ENCODE measurements at regions not wholly inside any gene's neighbourhood (a gene's known extent, or its start where the extent isn't known, plus 50 kb on each side); places are given as distances from the start of the nearest gene placed in this dataset.

DNA sequence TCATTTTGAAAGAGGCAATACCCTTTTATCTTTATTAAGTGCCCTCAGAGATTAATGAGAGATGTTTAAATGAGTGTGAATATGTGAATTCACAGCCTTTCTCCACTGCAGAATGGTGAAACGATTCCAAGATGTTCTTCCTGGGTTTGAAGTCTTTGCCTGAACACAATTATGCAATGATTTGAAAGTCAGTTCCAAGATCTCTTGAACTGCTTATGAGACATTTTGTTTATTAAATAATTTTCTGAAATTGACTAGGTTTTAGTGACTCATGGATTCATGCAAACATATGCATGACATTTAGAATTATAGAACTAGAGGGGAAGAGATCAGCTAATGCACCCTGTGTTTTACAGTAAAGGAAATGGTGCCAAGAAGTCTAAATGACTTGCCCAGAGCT is 118.1 kb upstream of the SLC38A2 start:
- Mint-ChIP-seq H3K27ac (no peak overlapping the region), H3K36me3 (ENCODE audit: low read depth) (no peaks in the 10 kb centered on the region), H3K4me3 (no peak overlapping the region), H3K27me3 (ENCODE audit: insufficient read depth) (no peaks in the 10 kb centered on the region), H3K4me1 (peaks cover 24% of the 10 kb centered on the region), H3K9me3 (no peaks in the 10 kb centered on the region)
- Histone ChIP-seq H3K36me3 (ENCODE audit: control insufficient read depth, insufficient read depth, low read length) (no peaks in the 10 kb centered on the region), H3K27ac (ENCODE audit: low read depth, low read length) (no peak overlapping the region), H3K9ac (ENCODE audit: extremely low read depth, low read length, poor library complexity, severe bottlenecking) (no peak overlapping the region), H3K27me3 (ENCODE audit: control insufficient read depth, insufficient read depth, low read length, poor library complexity, severe bottlenecking) (no peaks in the 10 kb centered on the region), H3K4me3 (ENCODE audit: low read length) (no peak overlapping the region), H3K4me1 (ENCODE audit: control insufficient read depth, insufficient read depth, low read length) (peaks cover 10% of the 10 kb centered on the region), H3K9me3 (ENCODE audit: control insufficient read depth, low read length) (no peaks in the 10 kb centered on the region)
- 88 to 100% methylated on average over 1 of the region's 1 CpG for WGBS, 2 experiments (ENCODE audit: insufficient coverage in 1 of 2, insufficient read length in 1 of 2)
- TF ChIP-seq, protein P1, sequence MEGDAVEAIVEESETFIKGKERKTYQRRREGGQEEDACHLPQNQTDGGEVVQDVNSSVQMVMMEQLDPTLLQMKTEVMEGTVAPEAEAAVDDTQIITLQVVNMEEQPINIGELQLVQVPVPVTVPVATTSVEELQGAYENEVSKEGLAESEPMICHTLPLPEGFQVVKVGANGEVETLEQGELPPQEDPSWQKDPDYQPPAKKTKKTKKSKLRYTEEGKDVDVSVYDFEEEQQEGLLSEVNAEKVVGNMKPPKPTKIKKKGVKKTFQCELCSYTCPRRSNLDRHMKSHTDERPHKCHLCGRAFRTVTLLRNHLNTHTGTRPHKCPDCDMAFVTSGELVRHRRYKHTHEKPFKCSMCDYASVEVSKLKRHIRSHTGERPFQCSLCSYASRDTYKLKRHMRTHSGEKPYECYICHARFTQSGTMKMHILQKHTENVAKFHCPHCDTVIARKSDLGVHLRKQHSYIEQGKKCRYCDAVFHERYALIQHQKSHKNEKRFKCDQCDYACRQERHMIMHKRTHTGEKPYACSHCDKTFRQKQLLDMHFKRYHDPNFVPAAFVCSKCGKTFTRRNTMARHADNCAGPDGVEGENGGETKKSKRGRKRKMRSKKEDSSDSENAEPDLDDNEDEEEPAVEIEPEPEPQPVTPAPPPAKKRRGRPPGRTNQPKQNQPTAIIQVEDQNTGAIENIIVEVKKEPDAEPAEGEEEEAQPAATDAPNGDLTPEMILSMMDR (conservative IDR thresholded peaks at IDR 0.05), result no peak
- no peak for DNase-seq

DNA sequence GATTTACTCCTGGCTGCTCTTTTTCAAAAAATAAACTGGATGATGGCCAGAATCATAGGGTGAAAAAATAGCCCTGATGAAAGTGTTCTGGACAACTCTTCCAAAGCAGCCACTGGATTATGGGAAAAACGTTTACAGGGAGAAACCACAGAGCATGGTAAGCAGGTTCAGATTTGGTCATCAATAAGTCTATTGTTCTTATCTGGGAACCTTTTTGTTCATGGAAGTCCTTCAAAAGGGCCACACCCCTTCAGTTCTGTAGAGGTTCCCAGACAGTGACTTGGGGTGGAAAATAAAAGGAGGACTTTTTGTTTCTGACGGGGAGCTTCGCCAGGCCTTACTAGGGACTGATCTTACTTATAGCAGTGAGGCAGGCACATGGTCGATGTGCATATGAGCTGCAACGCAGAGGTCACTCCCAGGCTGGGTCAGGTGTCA is 117.4 kb upstream of the SLC38A2 start:
- Mint-ChIP-seq H3K9me3 (no peaks in the 10 kb centered on the region), H3K27ac (no peak overlapping the region), H3K27me3 (ENCODE audit: insufficient read depth) (no peaks in the 10 kb centered on the region), H3K4me3 (no peak overlapping the region), H3K36me3 (ENCODE audit: low read depth) (no peaks in the 10 kb centered on the region), H3K4me1 (peaks cover 24% of the 10 kb centered on the region)
- Histone ChIP-seq H3K4me1 (ENCODE audit: control insufficient read depth, insufficient read depth, low read length) (peaks cover 9% of the 10 kb centered on the region), H3K4me3 (ENCODE audit: low read length) (no peak overlapping the region), H3K27ac (ENCODE audit: low read depth, low read length) (no peak overlapping the region), H3K27me3 (ENCODE audit: control insufficient read depth, insufficient read depth, low read length, poor library complexity, severe bottlenecking) (no peaks in the 10 kb centered on the region), H3K36me3 (ENCODE audit: control insufficient read depth, insufficient read depth, low read length) (no peaks in the 10 kb centered on the region), H3K9ac (ENCODE audit: extremely low read depth, low read length, poor library complexity, severe bottlenecking) (no peak overlapping the region), H3K9me3 (ENCODE audit: control insufficient read depth, low read length) (no peaks in the 10 kb centered on the region)
- 81 to 92% methylated on average over 5 of the region's 5 CpGs for WGBS, 2 experiments (ENCODE audit: insufficient coverage in 1 of 2, insufficient read length in 1 of 2)
- no peak for DNase-seq
- TF ChIP-seq, protein P1 (conservative IDR thresholded peaks at IDR 0.05), result no peak

DNA sequence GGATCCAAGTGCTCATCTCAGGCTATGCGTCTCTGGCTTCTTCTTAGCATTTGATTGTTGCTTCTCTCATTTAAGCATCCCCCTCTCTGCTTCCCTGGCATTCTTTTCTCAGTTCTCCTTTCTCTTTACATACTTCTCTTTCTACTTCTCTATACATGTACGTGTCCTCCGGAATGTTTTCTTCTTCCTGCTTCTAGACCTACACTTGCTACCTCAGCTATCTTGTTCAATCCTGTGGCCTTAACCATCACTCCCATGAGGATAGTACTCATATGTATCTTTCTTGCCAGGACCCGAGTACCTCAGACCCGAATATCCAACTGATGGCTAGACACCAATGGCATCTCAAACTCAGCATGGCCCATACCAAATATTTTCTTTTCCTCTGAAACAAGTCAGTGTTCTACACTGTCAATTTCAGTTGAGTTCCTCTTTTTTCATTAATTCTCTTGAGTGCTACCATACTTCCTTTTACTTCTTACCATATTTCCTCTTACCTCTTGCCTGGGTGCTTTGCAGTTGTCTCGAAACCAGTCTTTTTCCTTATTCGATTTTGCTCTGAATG is 115.1 kb upstream of the SLC38A2 start:
- Mint-ChIP-seq H3K36me3 (ENCODE audit: low read depth) (no peaks in the 10 kb centered on the region), H3K4me3 (no peak overlapping the region), H3K4me1 (peaks cover 12% of the 10 kb centered on the region), H3K27me3 (ENCODE audit: insufficient read depth) (no peaks in the 10 kb centered on the region), H3K9me3 (no peaks in the 10 kb centered on the region), H3K27ac (no peak overlapping the region)
- Histone ChIP-seq H3K9me3 (ENCODE audit: control insufficient read depth, low read length) (no peaks in the 10 kb centered on the region), H3K27me3 (ENCODE audit: control insufficient read depth, insufficient read depth, low read length, poor library complexity, severe bottlenecking) (no peaks in the 10 kb centered on the region), H3K9ac (ENCODE audit: extremely low read depth, low read length, poor library complexity, severe bottlenecking) (no peak overlapping the region), H3K36me3 (ENCODE audit: control insufficient read depth, insufficient read depth, low read length) (no peaks in the 10 kb centered on the region), H3K4me3 (ENCODE audit: low read length) (no peak overlapping the region), H3K4me1 (ENCODE audit: control insufficient read depth, insufficient read depth, low read length) (no peaks in the 10 kb centered on the region), H3K27ac (ENCODE audit: low read depth, low read length) (no peak overlapping the region)
- 85 to 97% methylated on average over 6 to 7 of the region's 7 CpGs for WGBS, 2 experiments (ENCODE audit: insufficient coverage in 1 of 2, insufficient read length in 1 of 2)
- DNase-seq, result no peak
- TF ChIP-seq, protein P1 (conservative IDR thresholded peaks at IDR 0.05), result no peak
